ENCODE measurements at regions not wholly inside any gene's neighbourhood (a gene's known extent, or its start where the extent isn't known, plus 50 kb on each side); places are given as distances from the start of the nearest gene placed in this dataset.

- Histone ChIP-seq H3K36me3 (ENCODE audit: insufficient read depth, insufficient read length, low read length) (no peaks in the 10 kb centered on the region), H3K4me3 (ENCODE audit: insufficient read length, low read depth) (no peak overlapping the region), H3K4me1 (ENCODE audit: insufficient read depth, insufficient read length) (peaks cover 6% of the 10 kb centered on the region), H3K27me3 (ENCODE audit: insufficient read depth, insufficient read length) (no peaks in the 10 kb centered on the region), H3K9me3 (ENCODE audit: insufficient read depth, low read length) (no peaks in the 10 kb centered on the region), H3K9ac (ENCODE audit: insufficient read length, low read depth) (no peak overlapping the region)
- DNase-seq (ENCODE audit: low read depth, low spot score), result no peak
- TF ChIP-seq YY1 (IDR thresholded peaks at IDR 0.05; ENCODE audit: insufficient read depth, insufficient read length), result no peak
- TF ChIP-seq SUZ12 (IDR thresholded peaks at IDR 0.05; ENCODE audit: extremely low read depth, insufficient read depth, insufficient read length), result no peak
- no peak for TF ChIP-seq ZNF274 (IDR thresholded peaks at IDR 0.05; ENCODE audit: low read depth, low read length)
These were observed 97.7 kb downstream of the NXPE2 start for GRCh38 chr11:114775875-114776621.

DNA sequence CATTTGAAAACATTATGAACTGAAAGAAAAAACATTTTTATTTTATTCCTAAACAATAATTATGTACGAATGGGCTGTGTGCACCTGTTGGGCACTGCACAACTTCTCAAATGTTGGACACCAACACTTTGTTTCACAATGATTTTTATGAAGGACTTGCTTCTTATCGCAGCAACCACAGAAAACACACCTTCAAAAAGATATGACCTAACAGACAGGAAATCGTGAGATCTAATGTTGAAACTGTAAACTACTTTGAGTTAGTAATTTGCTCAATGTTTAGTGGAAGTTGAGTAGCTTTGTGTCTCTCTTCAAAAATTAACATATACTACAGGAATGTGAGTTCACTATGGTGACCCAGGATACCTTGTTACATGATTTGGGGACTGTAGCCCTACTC lies 98.6 kb downstream of the NXPE2 start:
- no peaks in the 10 kb centered on the region for H3K9me3 ChIP-seq (ENCODE audit: insufficient read depth, low read length)
- H3K9ac ChIP-seq (ENCODE audit: insufficient read length, low read depth), result no peak overlapping the region
- H3K27me3 ChIP-seq (ENCODE audit: insufficient read depth, insufficient read length), result no peaks in the 10 kb centered on the region
- no peaks in the 10 kb centered on the region for H3K36me3 ChIP-seq (ENCODE audit: insufficient read depth, insufficient read length, low read length)
- no peak overlapping the region for H3K4me3 ChIP-seq (ENCODE audit: insufficient read length, low read depth)
- DNase-seq (ENCODE audit: low read depth, low spot score), result no peak
- H3K4me1 ChIP-seq (ENCODE audit: insufficient read depth, insufficient read length), result peaks cover 6% of the 10 kb centered on the region
- TF ChIP-seq SUZ12 (IDR thresholded peaks at IDR 0.05; ENCODE audit: extremely low read depth, insufficient read depth, insufficient read length), result no peak
- TF ChIP-seq ZNF274 (IDR thresholded peaks at IDR 0.05; ENCODE audit: low read depth, low read length), result no peak

GRCh38 chr11:114779189-114779588 lies 100.9 kb downstream of the NXPE2 start:
- H3K9ac ChIP-seq (ENCODE audit: insufficient read length, low read depth), result no peak overlapping the region
- DNase-seq (ENCODE audit: low read depth, low spot score), result no peak
- H3K9me3 ChIP-seq (ENCODE audit: insufficient read depth, low read length), result no peaks in the 10 kb centered on the region
- no peaks in the 10 kb centered on the region for H3K27me3 ChIP-seq (ENCODE audit: insufficient read depth, insufficient read length)
- H3K36me3 ChIP-seq (ENCODE audit: insufficient read depth, insufficient read length, low read length), result no peaks in the 10 kb centered on the region
- no peak overlapping the region for H3K4me3 ChIP-seq (ENCODE audit: insufficient read length, low read depth)
- peaks cover 6% of the 10 kb centered on the region for H3K4me1 ChIP-seq (ENCODE audit: insufficient read depth, insufficient read length)
- TF ChIP-seq YY1 (IDR thresholded peaks at IDR 0.05; ENCODE audit: insufficient read depth, insufficient read length) (no peak), SUZ12 (IDR thresholded peaks at IDR 0.05; ENCODE audit: extremely low read depth, insufficient read depth, insufficient read length) (no peak), ZNF274 (IDR thresholded peaks at IDR 0.05; ENCODE audit: low read depth, low read length) (no peak)

DNA sequence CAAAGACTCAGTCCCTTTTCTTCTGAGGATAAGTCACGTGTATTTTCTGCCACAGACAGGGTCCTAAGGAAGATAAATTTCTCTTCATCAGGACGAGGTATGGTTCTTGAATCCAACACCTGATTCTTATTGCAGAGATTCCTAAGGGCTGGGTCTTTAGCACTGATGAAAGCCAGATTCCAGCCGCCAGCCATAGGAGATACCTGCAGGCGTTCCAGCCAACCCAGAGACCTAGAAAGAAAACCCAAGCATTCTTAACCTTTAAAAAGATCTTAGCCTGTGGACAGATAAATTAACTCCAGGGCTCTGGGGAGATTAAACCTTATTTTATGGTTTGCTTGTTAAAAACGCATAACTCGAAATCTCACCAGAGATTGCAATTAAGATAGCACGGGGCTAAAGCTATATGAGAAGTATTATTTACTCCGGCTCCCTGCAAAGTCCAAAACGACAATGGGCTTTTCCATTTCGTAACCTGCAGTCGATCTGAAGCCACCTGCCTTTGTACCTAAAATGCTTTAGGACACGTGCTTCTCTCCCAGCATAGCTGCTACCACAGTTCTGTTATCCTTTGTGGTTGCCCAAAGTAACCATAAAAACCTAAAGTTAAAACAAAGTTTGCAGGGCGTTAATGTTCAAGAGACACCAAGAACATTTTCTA lies 104.5 kb downstream of the NXPE2 start:
- Histone ChIP-seq H3K4me1 (ENCODE audit: insufficient read depth, insufficient read length) (no peaks in the 10 kb centered on the region), H3K36me3 (ENCODE audit: insufficient read depth, insufficient read length, low read length) (no peaks in the 10 kb centered on the region), H3K4me3 (ENCODE audit: insufficient read length, low read depth) (no peak overlapping the region), H3K9ac (ENCODE audit: insufficient read length, low read depth) (no peak overlapping the region), H3K27me3 (ENCODE audit: insufficient read depth, insufficient read length) (no peaks in the 10 kb centered on the region), H3K9me3 (ENCODE audit: insufficient read depth, low read length) (no peaks in the 10 kb centered on the region)
- no peak for DNase-seq (ENCODE audit: low read depth, low spot score)
- TF ChIP-seq YY1 (IDR thresholded peaks at IDR 0.05; ENCODE audit: insufficient read depth, insufficient read length), result no peak
- no peak for TF ChIP-seq SUZ12 (IDR thresholded peaks at IDR 0.05; ENCODE audit: extremely low read depth, insufficient read depth, insufficient read length)
- TF ChIP-seq ZNF274 (IDR thresholded peaks at IDR 0.05; ENCODE audit: low read depth, low read length), result no peak

- no peak overlapping the region for H3K4me3 ChIP-seq (ENCODE audit: insufficient read length, low read depth)
- H3K27me3 ChIP-seq (ENCODE audit: insufficient read depth, insufficient read length), result no peaks in the 10 kb centered on the region
These were observed 105.5 kb downstream of the NXPE2 start for GRCh38 chr11:114783805-114784204.

DNA sequence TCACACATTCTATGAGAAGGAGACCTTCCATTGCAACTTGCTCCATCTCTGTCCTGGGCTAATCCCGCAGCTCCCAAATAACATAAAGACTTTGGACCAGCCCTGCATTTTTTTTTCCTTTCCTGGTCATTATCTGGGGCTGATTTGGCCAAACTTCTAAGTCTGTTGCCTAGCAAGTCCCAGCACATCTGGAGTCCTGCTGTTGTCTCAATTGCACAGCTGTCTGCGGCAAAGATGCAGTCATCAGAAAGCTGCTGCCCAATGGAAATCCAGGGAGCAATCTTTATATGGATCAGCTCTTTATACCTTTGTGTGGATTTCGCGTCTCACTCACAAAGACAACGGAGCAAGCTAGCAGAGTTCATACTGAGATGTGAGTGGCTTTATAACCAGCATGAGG lies 105.9 kb downstream of the NXPE2 start:
- H3K4me3 ChIP-seq (ENCODE audit: insufficient read length, low read depth), result no peak overlapping the region
- H3K4me1 ChIP-seq (ENCODE audit: insufficient read depth, insufficient read length), result no peaks in the 10 kb centered on the region
- H3K36me3 ChIP-seq (ENCODE audit: insufficient read depth, insufficient read length, low read length), result no peaks in the 10 kb centered on the region
- H3K27me3 ChIP-seq (ENCODE audit: insufficient read depth, insufficient read length), result no peaks in the 10 kb centered on the region
- DNase-seq (ENCODE audit: low read depth, low spot score), result no peak
- H3K9me3 ChIP-seq (ENCODE audit: insufficient read depth, low read length), result no peaks in the 10 kb centered on the region
- TF ChIP-seq SUZ12 (IDR thresholded peaks at IDR 0.05; ENCODE audit: extremely low read depth, insufficient read depth, insufficient read length) (no peak), ZNF274 (IDR thresholded peaks at IDR 0.05; ENCODE audit: low read depth, low read length) (no peak), YY1 (IDR thresholded peaks at IDR 0.05; ENCODE audit: insufficient read depth, insufficient read length) (no peak)
- H3K9ac ChIP-seq (ENCODE audit: insufficient read length, low read depth), result no peak overlapping the region

More at GRCh38 chr11:114783805-114784204, 105.5 kb downstream of the NXPE2 start:
- Histone ChIP-seq H3K36me3 (ENCODE audit: insufficient read depth, insufficient read length, low read length) (no peaks in the 10 kb centered on the region), H3K4me1 (ENCODE audit: insufficient read depth, insufficient read length) (no peaks in the 10 kb centered on the region), H3K9me3 (ENCODE audit: insufficient read depth, low read length) (no peaks in the 10 kb centered on the region), H3K9ac (ENCODE audit: insufficient read length, low read depth) (no peak overlapping the region)
- TF ChIP-seq SUZ12 (IDR thresholded peaks at IDR 0.05; ENCODE audit: extremely low read depth, insufficient read depth, insufficient read length) (no peak), ZNF274 (IDR thresholded peaks at IDR 0.05; ENCODE audit: low read depth, low read length) (no peak), YY1 (IDR thresholded peaks at IDR 0.05; ENCODE audit: insufficient read depth, insufficient read length) (no peak)
- no peak for DNase-seq (ENCODE audit: low read depth, low spot score)

DNA sequence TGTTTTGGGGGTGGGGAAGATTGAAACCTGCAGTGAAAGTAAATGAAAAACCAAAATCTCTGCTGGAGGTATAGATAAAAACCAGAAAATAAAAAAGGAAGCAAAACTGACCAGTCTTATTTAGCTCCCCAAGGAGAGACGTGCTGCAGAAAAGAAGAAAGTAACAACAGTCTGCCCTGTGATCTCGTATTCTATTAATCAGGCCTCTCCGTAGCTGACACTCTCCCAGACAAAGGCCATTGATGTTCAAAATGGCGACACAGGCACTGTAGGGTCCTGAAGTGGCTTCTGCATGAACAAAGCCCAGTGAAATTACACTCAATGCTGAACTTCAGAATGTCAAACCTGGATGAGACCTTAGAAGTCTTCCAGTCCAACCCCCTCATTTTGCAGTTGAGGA lies 106.6 kb downstream of the NXPE2 start:
- H3K9ac ChIP-seq (ENCODE audit: insufficient read length, low read depth), result no peak overlapping the region
- TF ChIP-seq SUZ12 (IDR thresholded peaks at IDR 0.05; ENCODE audit: extremely low read depth, insufficient read depth, insufficient read length) (no peak), ZNF274 (IDR thresholded peaks at IDR 0.05; ENCODE audit: low read depth, low read length) (no peak), YY1 (IDR thresholded peaks at IDR 0.05; ENCODE audit: insufficient read depth, insufficient read length) (no peak)
- no peaks in the 10 kb centered on the region for H3K36me3 ChIP-seq (ENCODE audit: insufficient read depth, insufficient read length, low read length)
- H3K9me3 ChIP-seq (ENCODE audit: insufficient read depth, low read length), result no peaks in the 10 kb centered on the region
- no peak for DNase-seq (ENCODE audit: low read depth, low spot score)
- H3K4me1 ChIP-seq (ENCODE audit: insufficient read depth, insufficient read length), result no peaks in the 10 kb centered on the region
- no peaks in the 10 kb centered on the region for H3K27me3 ChIP-seq (ENCODE audit: insufficient read depth, insufficient read length)
- H3K4me3 ChIP-seq (ENCODE audit: insufficient read length, low read depth), result no peak overlapping the region

Data from NT2/D1 (cell line).